ENCODE measurements at regions not wholly inside any gene's neighbourhood (a gene's known extent, or its start where the extent isn't known, plus 50 kb on each side); places are given as distances from the start of the nearest gene placed in this dataset.
"Not testable (repeated sequence)": the region's sequence is repeated elsewhere in the genome, so short reads cannot be mapped to it uniquely, and the experiment has no call there.

- CTCF ChIA-PET = no interaction called here
Observed at GRCh38 chr3:153845311-153845710, 275.9 kb upstream of the ARHGEF26 start.

GRCh38 chr3:153848702-153849101 is 272.5 kb upstream of the ARHGEF26 start:
- no peak overlapping the region for H3K27ac Mint-ChIP-seq
- H3K4me1 Mint-ChIP-seq = no peaks in the 10 kb centered on the region
- H3K27me3 Mint-ChIP-seq = no peaks in the 10 kb centered on the region

More at GRCh38 chr3:153845311-153845710, 275.9 kb upstream of the ARHGEF26 start:
- no peak for DNase-seq
- Mint-ChIP-seq H3K4me3 (no peak overlapping the region), H3K27ac (no peak overlapping the region), H3K36me3 (no peaks in the 10 kb centered on the region), H3K4me1 (no peaks in the 10 kb centered on the region), H3K9me3 (no peaks in the 10 kb centered on the region), H3K27me3 (no peaks in the 10 kb centered on the region)

GRCh38 chr3:153852355-153852754 is 268.8 kb upstream of the ARHGEF26 start:
- no peaks in the 10 kb centered on the region for H3K9me3 Mint-ChIP-seq
- H3K27me3 Mint-ChIP-seq = no peaks in the 10 kb centered on the region
- H3K4me3 Mint-ChIP-seq = no peak overlapping the region
- H3K27ac Mint-ChIP-seq = no peak overlapping the region
- H3K36me3 Mint-ChIP-seq = no peaks in the 10 kb centered on the region
- DNase-seq = no peak
- CTCF ChIA-PET = no interaction called here
- H3K4me1 Mint-ChIP-seq = no peaks in the 10 kb centered on the region

More at GRCh38 chr3:153848702-153849101, 272.5 kb upstream of the ARHGEF26 start:
- Mint-ChIP-seq H3K4me3 (no peak overlapping the region), H3K9me3 (no peaks in the 10 kb centered on the region), H3K36me3 (no peaks in the 10 kb centered on the region)
- CTCF ChIA-PET = no interaction called here
- DNase-seq = no peak

GRCh38 chr3:153853163-153853562 is 268.0 kb upstream of the ARHGEF26 start:
- Mint-ChIP-seq H3K36me3 (no peaks in the 10 kb centered on the region), H3K27me3 (no peaks in the 10 kb centered on the region), H3K27ac (no peak overlapping the region), H3K4me3 (no peak overlapping the region), H3K9me3 (no peaks in the 10 kb centered on the region), H3K4me1 (no peaks in the 10 kb centered on the region)
- CTCF ChIA-PET = no interaction called here
- no peak for DNase-seq

GRCh38 chr3:153855772-153856171 is 265.4 kb upstream of the ARHGEF26 start:
- CTCF ChIA-PET = interaction anchor here (0.6 to 1.1 kb wide), 2 partner anchors 9 to 50 kb away, joined by 3 read pairs; no protein-coding TSS in a partner anchor
- Mint-ChIP-seq H3K36me3 (no peaks in the 10 kb centered on the region), H3K9me3 (no peaks in the 10 kb centered on the region), H3K4me3 (no peak overlapping the region), H3K4me1 (no peaks in the 10 kb centered on the region), H3K27me3 (no peaks in the 10 kb centered on the region), H3K27ac (no peak overlapping the region)
- no peak for DNase-seq

GRCh38 chr3:153856932-153857331 is 264.3 kb upstream of the ARHGEF26 start:
- CTCF ChIA-PET = no interaction called here
- no peak for DNase-seq
- Mint-ChIP-seq H3K27me3 (no peaks in the 10 kb centered on the region), H3K4me1 (no peaks in the 10 kb centered on the region), H3K27ac (no peak overlapping the region), H3K9me3 (no peaks in the 10 kb centered on the region), H3K36me3 (no peaks in the 10 kb centered on the region), H3K4me3 (no peak overlapping the region)

GRCh38 chr3:153864793-153865192 is 256.4 kb upstream of the ARHGEF26 start:
- CTCF ChIA-PET = no interaction called here
- Mint-ChIP-seq H3K27ac (no peak overlapping the region), H3K4me1 (no peaks in the 10 kb centered on the region), H3K9me3 (no peaks in the 10 kb centered on the region), H3K36me3 (no peaks in the 10 kb centered on the region), H3K27me3 (no peaks in the 10 kb centered on the region), H3K4me3 (no peak overlapping the region)
- no peak for DNase-seq

GRCh38 chr3:153866901-153867300 is 254.3 kb upstream of the ARHGEF26 start:
- CTCF ChIA-PET = no interaction called here
- DNase-seq = no peak
- Mint-ChIP-seq H3K27me3 (no peaks in the 10 kb centered on the region), H3K27ac (no peak overlapping the region), H3K36me3 (no peaks in the 10 kb centered on the region), H3K4me1 (no peaks in the 10 kb centered on the region), H3K4me3 (no peak overlapping the region), H3K9me3 (no peaks in the 10 kb centered on the region)

GRCh38 chr3:153874348-153874747 is 246.8 kb upstream of the ARHGEF26 start:
- DNase-seq, H3K27me3 Mint-ChIP-seq, H3K4me3 Mint-ChIP-seq, H3K9me3 Mint-ChIP-seq, H3K4me1 Mint-ChIP-seq, CTCF ChIA-PET, H3K36me3 Mint-ChIP-seq, H3K27ac Mint-ChIP-seq: not testable (repeated sequence)

- Mint-ChIP-seq H3K27me3 (no peaks in the 10 kb centered on the region), H3K36me3 (no peaks in the 10 kb centered on the region), H3K4me3 (no peak overlapping the region), H3K9me3 (no peaks in the 10 kb centered on the region), H3K4me1 (no peaks in the 10 kb centered on the region), H3K27ac (no peak overlapping the region)
- DNase-seq = no peak
- CTCF ChIA-PET = no interaction called here
Observed at GRCh38 chr3:153880493-153880892, 240.7 kb upstream of the ARHGEF26 start.

- CTCF ChIA-PET = no interaction called here
- no peaks in the 10 kb centered on the region for H3K36me3 Mint-ChIP-seq
- DNase-seq = no peak
Observed at GRCh38 chr3:153881201-153881600, 240.0 kb upstream of the ARHGEF26 start.

GRCh38 chr3:153885359-153885758 is 235.8 kb upstream of the ARHGEF26 start:
- Mint-ChIP-seq H3K4me3 (no peak overlapping the region), H3K9me3 (no peaks in the 10 kb centered on the region), H3K27ac (no peak overlapping the region), H3K4me1 (no peaks in the 10 kb centered on the region), H3K27me3 (no peaks in the 10 kb centered on the region), H3K36me3 (no peaks in the 10 kb centered on the region)
- CTCF ChIA-PET = no interaction called here
- no peak for DNase-seq

More at GRCh38 chr3:153881201-153881600, 240.0 kb upstream of the ARHGEF26 start:
- H3K4me1 Mint-ChIP-seq = no peaks in the 10 kb centered on the region
- no peak overlapping the region for H3K4me3 Mint-ChIP-seq
- no peaks in the 10 kb centered on the region for H3K9me3 Mint-ChIP-seq
- no peak overlapping the region for H3K27ac Mint-ChIP-seq
- H3K27me3 Mint-ChIP-seq = no peaks in the 10 kb centered on the region

GRCh38 chr3:153889905-153890334 is 231.3 kb upstream of the ARHGEF26 start:
- CTCF ChIA-PET = no interaction called here
- Mint-ChIP-seq H3K36me3 (no peaks in the 10 kb centered on the region), H3K27ac (no peak overlapping the region), H3K4me3 (no peak overlapping the region), H3K27me3 (no peaks in the 10 kb centered on the region), H3K9me3 (no peaks in the 10 kb centered on the region), H3K4me1 (no peaks in the 10 kb centered on the region)
- DNase-seq = no peak

- Mint-ChIP-seq H3K27ac (no peak overlapping the region), H3K9me3 (no peaks in the 10 kb centered on the region), H3K27me3 (no peaks in the 10 kb centered on the region), H3K4me1 (no peaks in the 10 kb centered on the region), H3K36me3 (no peaks in the 10 kb centered on the region), H3K4me3 (no peak overlapping the region)
- CTCF ChIA-PET = no interaction called here
- DNase-seq = no peak
Observed at GRCh38 chr3:153892126-153892525, 229.1 kb upstream of the ARHGEF26 start.

- H3K4me1 Mint-ChIP-seq = no peaks in the 10 kb centered on the region
Observed at GRCh38 chr3:153894857-153895256, 226.3 kb upstream of the ARHGEF26 start.

GRCh38 chr3:153896197-153896596 is 225.0 kb upstream of the ARHGEF26 start:
- CTCF ChIA-PET = no interaction called here
- Mint-ChIP-seq H3K9me3 (no peaks in the 10 kb centered on the region), H3K27ac (no peak overlapping the region), H3K4me1 (no peaks in the 10 kb centered on the region), H3K36me3 (no peaks in the 10 kb centered on the region), H3K27me3 (no peaks in the 10 kb centered on the region), H3K4me3 (no peak overlapping the region)
- DNase-seq = no peak

More at GRCh38 chr3:153894857-153895256, 226.3 kb upstream of the ARHGEF26 start:
- CTCF ChIA-PET = no interaction called here
- DNase-seq = no peak
- Mint-ChIP-seq H3K27ac (no peak overlapping the region), H3K36me3 (no peaks in the 10 kb centered on the region), H3K27me3 (no peaks in the 10 kb centered on the region), H3K4me3 (no peak overlapping the region), H3K9me3 (no peaks in the 10 kb centered on the region)

Data from activated naive CD4-positive, alpha-beta T cell treated with anti-CD3 and anti-CD28 coated beads, Interleukin-2, amount 10 ng/mL, durations not matched to agents 7 days and 5 days (primary cell).